M059J (cell line): ENCODE measurements at regions not wholly inside any gene's neighbourhood (a gene's known extent, or its start where the extent isn't known, plus 50 kb on each side); places are given as distances from the start of the nearest gene placed in this dataset.
"Not testable (repeated sequence)": the region's sequence is repeated elsewhere in the genome, so short reads cannot be mapped to it uniquely, and the experiment has no call there.

Experiments used
- DNase-seq: peaks from one replicate; pipeline ENCODE4 v3.0.0-alpha.2; 2012; ENCODE audit warnings: low read depth

- DNase-seq: not testable (repeated sequence)
Observed at GRCh38 chr11:114805431-114805830, 127.1 kb downstream of the NXPE2 start.

- DNase-seq: no peak
Observed at GRCh38 chr11:114811971-114812370, 133.6 kb downstream of the NXPE2 start.

GRCh38 chr11:114812733-114813132 lies 134.4 kb downstream of the NXPE2 start:
- no peak for DNase-seq

GRCh38 chr11:114813189-114813718 lies 134.9 kb downstream of the NXPE2 start:
- DNase-seq: no peak

- DNase-seq: no peak
Observed at GRCh38 chr11:114815176-114815575, 136.8 kb downstream of the NXPE2 start.

GRCh38 chr11:114815761-114816160 lies 137.4 kb downstream of the NXPE2 start:
- no peak for DNase-seq

GRCh38 chr11:114816791-114817190 lies 138.5 kb downstream of the NXPE2 start:
- no peak for DNase-seq

- no peak for DNase-seq
Observed at GRCh38 chr11:114818382-114818781, 140.1 kb downstream of the NXPE2 start.

- DNase-seq: no peak
Observed at GRCh38 chr11:114819028-114819427, 140.7 kb downstream of the NXPE2 start.

- no peak for DNase-seq
Observed at GRCh38 chr11:114820621-114821020, 142.3 kb downstream of the NXPE2 start.

GRCh38 chr11:114821621-114822412 lies 143.5 kb downstream of the NXPE2 start:
- peak; percentile 29 for DNase-seq

GRCh38 chr11:114826910-114827442 lies 148.6 kb downstream of the NXPE2 start:
- no peak for DNase-seq

- DNase-seq: no peak
Observed at GRCh38 chr11:114827736-114828135, 149.4 kb downstream of the NXPE2 start.

GRCh38 chr11:114832532-114833125 lies 154.3 kb downstream of the NXPE2 start:
- no peak for DNase-seq

GRCh38 chr11:114836161-114836560 lies 157.8 kb downstream of the NXPE2 start:
- DNase-seq: no peak

- DNase-seq: no peak
Observed at GRCh38 chr11:114844896-114845295, 166.6 kb downstream of the NXPE2 start.

GRCh38 chr11:114845766-114846415 lies 167.6 kb downstream of the NXPE2 start:
- DNase-seq: no peak

GRCh38 chr11:114846416-114846791 lies 168.1 kb downstream of the NXPE2 start:
- DNase-seq: peak; percentile 3

GRCh38 chr11:114847306-114847975 lies 169.1 kb downstream of the NXPE2 start:
- DNase-seq: no peak

GRCh38 chr11:114848027-114848426 lies 169.7 kb downstream of the NXPE2 start:
- DNase-seq: no peak

- no peak for DNase-seq
Observed at GRCh38 chr11:114857281-114857680, 179.0 kb downstream of the NXPE2 start.

- no peak for DNase-seq
Observed at GRCh38 chr11:114864896-114865295, 186.6 kb downstream of the NXPE2 start.
